Large intestine (tissue), 3 donors: ENCODE measurements at regions not wholly inside any gene's neighbourhood (a gene's known extent, or its start where the extent isn't known, plus 50 kb on each side); places are given as distances from the start of the nearest gene placed in this dataset.
"Not testable (repeated sequence)": the region's sequence is repeated elsewhere in the genome, so short reads cannot be mapped to it uniquely, and the experiment has no call there.

ENCODE experiments used
- DNase-seq, 2 donors: peaks; one replicate each; pipeline versions ENCODE4 v3.0.0 to v3.0.0-alpha.2; 2013
- H3K27ac ChIP-seq: one replicate; pipeline ENCODE4 v1.5.1; 2013; ENCODE audit warnings: low read length
- H3K27me3 ChIP-seq: 2 replicates; pipeline ENCODE4 v1.6.1; 2013; ENCODE audit warnings: low read length; ENCODE audit not compliant: control insufficient read depth, insufficient read depth
- H3K36me3 ChIP-seq: 2 replicates; pipeline ENCODE4 v1.6.1; 2013; ENCODE audit warnings: low read length; ENCODE audit not compliant: control insufficient read depth, insufficient read depth
- H3K4me1 ChIP-seq: one replicate; pipeline ENCODE4 v1.6.1; 2013; ENCODE audit warnings: low read length; ENCODE audit not compliant: control insufficient read depth, insufficient read depth
- H3K4me3 ChIP-seq: one replicate; pipeline ENCODE4 v1.5.1; 2013; ENCODE audit warnings: low read length
- H3K9me3 ChIP-seq: one replicate; pipeline ENCODE4 v1.6.1; 2013; ENCODE audit warnings: mild to moderate bottlenecking, low read depth, low read length, moderate library complexity; ENCODE audit not compliant: control insufficient read depth
- WGBS: methylation state at CpG from one replicate; pipeline ENCODE4 v1.1.5; 2013; ENCODE audit warnings: low lambda C conversion rate; ENCODE audit not compliant: insufficient coverage; 5-methylcytosine and 5-hydroxymethylcytosine counted together

DNA sequence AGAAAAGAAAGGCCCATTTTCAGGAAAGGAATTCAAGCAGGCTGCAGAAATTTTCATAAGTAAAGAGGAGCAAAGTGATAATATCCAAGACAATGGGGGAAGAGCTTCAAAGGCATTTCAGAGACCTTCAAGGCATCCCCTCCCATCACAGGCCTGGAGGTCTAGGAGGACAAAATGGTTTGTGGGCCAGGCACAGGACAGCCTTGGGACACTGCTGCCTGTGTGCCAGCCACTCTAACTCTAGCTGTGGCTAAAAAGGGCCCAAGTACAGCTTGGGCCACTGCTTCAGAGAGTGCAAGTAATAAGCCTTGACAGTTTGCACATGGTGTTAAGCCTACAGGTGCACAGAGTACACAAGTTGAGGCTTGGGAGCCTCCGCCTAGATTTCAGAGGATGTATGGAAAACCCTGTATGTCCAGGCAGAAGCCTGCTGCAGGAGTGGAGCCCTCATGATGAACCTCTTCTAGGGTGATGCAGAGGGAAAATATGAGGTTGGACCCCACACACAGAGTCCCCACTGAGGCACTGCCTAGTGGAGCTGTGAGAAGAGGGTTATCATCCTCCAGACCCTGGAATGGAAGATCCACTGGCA lies 51.8 kb upstream of the ZSWIM5 start:
- DNase-seq = no peak
- Histone ChIP-seq H3K27ac (no peak overlapping the region), H3K9me3 (peaks cover 18% of the 10 kb centered on the region), H3K36me3 (no peaks in the 10 kb centered on the region), H3K4me1 (no peaks in the 10 kb centered on the region), H3K4me3 (no peak overlapping the region), H3K27me3 (no peaks in the 10 kb centered on the region)
- WGBS = no CpG with 5 or more reads among the region's 1 CpG

GRCh38 chr1:45259053-45259452 lies 52.6 kb upstream of the ZSWIM5 start:
- H3K27ac ChIP-seq = no peak overlapping the region
- 71% methylated on average over 1 of the region's 4 CpGs for WGBS
- H3K36me3 ChIP-seq = no peaks in the 10 kb centered on the region
- H3K4me1 ChIP-seq = no peaks in the 10 kb centered on the region
- no peak for DNase-seq
- H3K4me3 ChIP-seq = no peak overlapping the region
- no peaks in the 10 kb centered on the region for H3K27me3 ChIP-seq
- H3K9me3 ChIP-seq = peaks cover 18% of the 10 kb centered on the region

DNA sequence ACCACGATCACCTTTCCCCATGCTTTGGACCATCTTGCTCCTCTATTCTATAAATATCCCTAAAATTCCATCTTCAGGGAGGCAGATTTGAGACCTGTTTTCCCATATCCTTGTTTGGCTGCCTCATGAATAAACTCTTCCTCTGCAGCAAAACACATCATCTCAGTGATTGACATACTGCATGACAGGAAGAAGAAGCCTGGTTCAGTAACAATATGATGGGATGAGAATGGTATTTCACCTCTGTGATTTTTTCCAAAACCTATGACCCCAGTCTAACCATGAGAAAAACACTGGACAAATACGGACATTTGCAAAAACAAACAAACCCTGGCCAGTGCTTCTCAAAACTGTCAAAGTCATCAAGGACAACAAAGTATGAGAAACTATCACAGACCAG lies 53.8 kb upstream of the ZSWIM5 start:
- WGBS = 100% methylated on average over 2 of the region's 2 CpGs
- Histone ChIP-seq H3K27ac (no peak overlapping the region), H3K4me1 (peaks cover under 1% of the 10 kb centered on the region), H3K27me3 (no peaks in the 10 kb centered on the region), H3K4me3 (no peak overlapping the region), H3K9me3 (peaks cover 18% of the 10 kb centered on the region), H3K36me3 (no peaks in the 10 kb centered on the region)
- DNase-seq = no peak

- Histone ChIP-seq H3K36me3 (no peaks in the 10 kb centered on the region), H3K27me3 (no peaks in the 10 kb centered on the region), H3K4me1 (peaks cover 10% of the 10 kb centered on the region), H3K27ac (no peak overlapping the region), H3K4me3 (no peak overlapping the region), H3K9me3 (peaks cover 15% of the 10 kb centered on the region)
- no peak for DNase-seq
- WGBS = 88% methylated on average over 2 of the region's 4 CpGs
Measured at GRCh38 chr1:45263132-45263531, 56.7 kb upstream of the ZSWIM5 start.

GRCh38 chr1:45265244-45265643 lies 58.8 kb upstream of the ZSWIM5 start:
- DNase-seq = no peak
- Histone ChIP-seq H3K9me3 (peaks cover 7% of the 10 kb centered on the region), H3K27ac (no peak overlapping the region), H3K36me3 (no peaks in the 10 kb centered on the region), H3K27me3 (no peaks in the 10 kb centered on the region), H3K4me3 (no peak overlapping the region), H3K4me1 (peaks cover 10% of the 10 kb centered on the region)
- no CpG with 5 or more reads among the region's 1 CpG for WGBS

- peak; percentile 70 to 83 for DNase-seq
- Histone ChIP-seq H3K36me3 (no peaks in the 10 kb centered on the region), H3K27ac (peak overlapping the region; percentile 59), H3K9me3 (peaks cover 6% of the 10 kb centered on the region), H3K4me1 (peaks cover 10% of the 10 kb centered on the region), H3K27me3 (no peaks in the 10 kb centered on the region), H3K4me3 (no peak overlapping the region)
- 40% methylated on average over 1 of the region's 7 CpGs for WGBS
Measured at GRCh38 chr1:45266151-45266801, 59.9 kb upstream of the ZSWIM5 start.

GRCh38 chr1:45268310-45268709 lies 58.4 kb upstream of the HPDL start:
- not testable (repeated sequence) for H3K9me3 ChIP-seq, H3K27ac ChIP-seq, DNase-seq, H3K36me3 ChIP-seq, H3K4me3 ChIP-seq, H3K27me3 ChIP-seq
- WGBS = no CpG with 5 or more reads among the region's 5 CpGs
- peaks cover 10% of the 10 kb centered on the region for H3K4me1 ChIP-seq

DNA sequence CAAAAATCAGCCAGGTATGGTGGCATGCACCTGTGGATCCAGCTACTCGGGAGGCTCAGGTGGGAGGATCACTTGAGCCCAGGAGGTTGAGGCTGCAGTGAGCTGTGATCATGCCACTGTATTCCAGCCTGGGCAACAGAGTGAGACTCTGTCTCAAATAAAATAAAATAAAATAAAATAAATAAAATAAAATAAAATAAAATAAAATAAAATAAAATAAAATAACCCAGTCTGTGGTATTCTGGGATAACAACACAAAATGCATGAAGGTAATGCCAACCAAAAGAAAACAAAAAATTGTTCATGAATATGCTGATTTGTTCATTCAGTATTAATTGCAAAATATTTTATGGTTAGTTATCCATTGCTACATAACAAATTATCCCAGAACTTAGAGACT lies 54.4 kb upstream of the HPDL start:
- H3K27me3 ChIP-seq, DNase-seq, H3K4me3 ChIP-seq, H3K4me1 ChIP-seq, H3K27ac ChIP-seq, H3K36me3 ChIP-seq, H3K9me3 ChIP-seq: not testable (repeated sequence)
- no CpG with 5 or more reads among the region's 1 CpG for WGBS

GRCh38 chr1:45272913-45273371 lies 53.8 kb upstream of the HPDL start:
- no peaks in the 10 kb centered on the region for H3K36me3 ChIP-seq
- no peaks in the 10 kb centered on the region for H3K27me3 ChIP-seq
- H3K4me1 ChIP-seq = peaks cover 4% of the 10 kb centered on the region
- H3K27ac ChIP-seq = no peak overlapping the region
- WGBS = no CpG with 5 or more reads among the region's 4 CpGs
- no peak for DNase-seq
- H3K4me3 ChIP-seq = no peak overlapping the region
- peaks cover 3% of the 10 kb centered on the region for H3K9me3 ChIP-seq

GRCh38 chr1:45275054-45275453 lies 51.6 kb upstream of the HPDL start:
- Histone ChIP-seq H3K27ac (no peak overlapping the region), H3K27me3 (no peaks in the 10 kb centered on the region), H3K4me1 (peaks cover 4% of the 10 kb centered on the region), H3K4me3 (no peak overlapping the region), H3K36me3 (no peaks in the 10 kb centered on the region), H3K9me3 (peaks cover 3% of the 10 kb centered on the region)
- peak in 1 of 2 donors; percentile 24 for DNase-seq
